Pancreas (tissue), 10 donors: ENCODE measurements at regions not wholly inside any gene's neighbourhood (a gene's known extent, or its start where the extent isn't known, plus 50 kb on each side); places are given as distances from the start of the nearest gene placed in this dataset.
"Not testable (repeated sequence)": the region's sequence is repeated elsewhere in the genome, so short reads cannot be mapped to it uniquely, and the experiment has no call there.

Experiments
- ATAC-seq, 4 donors: fragments of 200-7000 bp; cut with Tn5 transposase; one replicate each; pipeline versions ENCODE4 v1.8.0 to v1.9.1; 2020; ENCODE audit warnings: mild to moderate bottlenecking in 4 of 4, moderate library complexity in 4 of 4
- DNase-seq, 6 donors: peaks; one replicate each; pipeline ENCODE4 v3.0.0-alpha.2; 2020
- FAIRE-seq: peaks from 2 replicates; lab custom pipeline; 2012; peaks lifted over from hg19 to GRCh38; lab: Jason Lieb, UNC
- H3K27ac ChIP-seq, 4 donors: fragments of 200-600 bp; sonication (generic); 1 replicate in 3 of 4; 2 replicates in 1 of 4; pipeline versions ENCODE4 v1.5.0 to v1.8.0; 2020
- H3K27me3 ChIP-seq, 4 donors: fragments of 200-600 bp; one replicate each; pipeline ENCODE4 v1.8.0; 2021
- H3K36me3 ChIP-seq, 3 donors: fragments of 200-600 bp; sonication (generic) in 1 of 3; one replicate each; pipeline versions ENCODE4 v1.5.0 to v1.8.0; 2020 to 2021
- H3K4me1 ChIP-seq, 3 donors: fragments of 200-600 bp; one replicate each; pipeline ENCODE4 v1.8.0; 2021
- H3K4me3 ChIP-seq, 4 donors: fragments of 200-600 bp; sonication (generic) in 2 of 4; one replicate each; pipeline versions ENCODE4 v1.5.0 to v1.8.0; 2020 to 2021
- H3K9me3 ChIP-seq, 4 donors: fragments of 200-600 bp; one replicate each; pipeline ENCODE4 v1.8.0; 2021
- WGBS, 2 donors: extraction: QIAGEN DNeasy Blood & Tissue Kit; methylation state at CpG; one replicate each; pipeline ENCODE4 v1.1.7; 2013; 5-methylcytosine and 5-hydroxymethylcytosine counted together
- intact Hi-C, 3 donors: fragments of 100-400 bp; cut with DNase I; formaldehyde crosslinking; loops; one replicate each; pipeline versions ENCODE4 v1.11.1 to v1.14.2; 2022
- TF ChIP-seq, protein P1 (sequence below), 4 donors: fragments of 200-600 bp; sonication (generic) in 3 of 4; IDR thresholded peaks; one replicate each; pipeline versions ENCODE4 v1.5.0 to v1.8.0; 2021; ENCODE audit warnings: antibody characterized with exemption in 4 of 4
- donor health status: healthy with polysubstance abuse.
- donor health status: DM: no; HTN: no; CAD: no; lungs with moderate emphysema.
- donor health status: DM: no; HTN: no; CAD: no.
- donor health status: control.
- donor health status: control.
- donor health status: Bipolar disorder and iron deficiency.
- donor health status: DM: yes; HTN: yes; CAD: no.
- donor health status: DM: no; HTN: no; CAD: no.
- donor health status: DM: no; HTN: no; CAD: no.
- donor health status: DM: yes; HTN: yes; CAD: no.

GRCh38 chr1:197843401-197843800 lies 59.0 kb upstream of the C1orf53 start:
- H3K27ac ChIP-seq: no peak overlapping the region

DNA sequence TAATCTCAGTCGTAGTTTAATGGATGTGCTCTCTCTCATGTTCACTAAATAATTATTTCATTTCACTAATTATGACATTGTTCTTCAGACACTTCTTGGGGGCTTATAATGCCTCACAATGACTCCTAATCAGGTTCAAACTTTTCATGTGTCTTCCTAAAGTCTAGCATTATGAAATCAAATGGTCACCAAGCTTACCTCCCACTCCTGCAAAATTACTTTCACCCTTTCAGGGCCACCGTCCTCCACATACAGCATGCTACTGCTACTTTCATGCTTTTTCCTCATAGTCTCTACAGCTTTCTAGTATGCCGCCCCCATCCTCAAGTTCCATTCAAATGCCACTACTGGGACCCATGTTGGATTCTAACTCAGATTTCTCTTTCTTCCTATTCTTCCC lies 59.8 kb upstream of the C1orf53 start:
- no peaks in the 10 kb centered on the region for H3K27me3 ChIP-seq
- no peak for DNase-seq
- WGBS, 2 donors: 73 to 88% methylated on average over 3 of the region's 3 CpGs
- H3K4me1 ChIP-seq: no peaks in the 10 kb centered on the region
- H3K9me3 ChIP-seq: no peaks in the 10 kb centered on the region
- intact Hi-C loops: no loop called here
- no peak overlapping the region for H3K4me3 ChIP-seq
- H3K27ac ChIP-seq: no peak overlapping the region
- TF ChIP-seq, protein P1, sequence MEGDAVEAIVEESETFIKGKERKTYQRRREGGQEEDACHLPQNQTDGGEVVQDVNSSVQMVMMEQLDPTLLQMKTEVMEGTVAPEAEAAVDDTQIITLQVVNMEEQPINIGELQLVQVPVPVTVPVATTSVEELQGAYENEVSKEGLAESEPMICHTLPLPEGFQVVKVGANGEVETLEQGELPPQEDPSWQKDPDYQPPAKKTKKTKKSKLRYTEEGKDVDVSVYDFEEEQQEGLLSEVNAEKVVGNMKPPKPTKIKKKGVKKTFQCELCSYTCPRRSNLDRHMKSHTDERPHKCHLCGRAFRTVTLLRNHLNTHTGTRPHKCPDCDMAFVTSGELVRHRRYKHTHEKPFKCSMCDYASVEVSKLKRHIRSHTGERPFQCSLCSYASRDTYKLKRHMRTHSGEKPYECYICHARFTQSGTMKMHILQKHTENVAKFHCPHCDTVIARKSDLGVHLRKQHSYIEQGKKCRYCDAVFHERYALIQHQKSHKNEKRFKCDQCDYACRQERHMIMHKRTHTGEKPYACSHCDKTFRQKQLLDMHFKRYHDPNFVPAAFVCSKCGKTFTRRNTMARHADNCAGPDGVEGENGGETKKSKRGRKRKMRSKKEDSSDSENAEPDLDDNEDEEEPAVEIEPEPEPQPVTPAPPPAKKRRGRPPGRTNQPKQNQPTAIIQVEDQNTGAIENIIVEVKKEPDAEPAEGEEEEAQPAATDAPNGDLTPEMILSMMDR (IDR thresholded peaks at IDR 0.05): no peak
- no peaks in the 10 kb centered on the region for H3K36me3 ChIP-seq
- ATAC-seq: no peak
- no peak for FAIRE-seq

More at GRCh38 chr1:197843401-197843800, 59.0 kb upstream of the C1orf53 start:
- intact Hi-C loops: no loop called here
- H3K4me3 ChIP-seq: no peak overlapping the region
- H3K36me3 ChIP-seq: no peaks in the 10 kb centered on the region
- FAIRE-seq: no peak
- H3K9me3 ChIP-seq: no peaks in the 10 kb centered on the region
- TF ChIP-seq, protein P1 (IDR thresholded peaks at IDR 0.05): no peak
- ATAC-seq: no peak
- H3K4me1 ChIP-seq: no peaks in the 10 kb centered on the region
- H3K27me3 ChIP-seq: no peaks in the 10 kb centered on the region
- 78 to 96% methylated on average over 2 of the region's 2 CpGs for WGBS, 2 donors
- DNase-seq: no peak

DNA sequence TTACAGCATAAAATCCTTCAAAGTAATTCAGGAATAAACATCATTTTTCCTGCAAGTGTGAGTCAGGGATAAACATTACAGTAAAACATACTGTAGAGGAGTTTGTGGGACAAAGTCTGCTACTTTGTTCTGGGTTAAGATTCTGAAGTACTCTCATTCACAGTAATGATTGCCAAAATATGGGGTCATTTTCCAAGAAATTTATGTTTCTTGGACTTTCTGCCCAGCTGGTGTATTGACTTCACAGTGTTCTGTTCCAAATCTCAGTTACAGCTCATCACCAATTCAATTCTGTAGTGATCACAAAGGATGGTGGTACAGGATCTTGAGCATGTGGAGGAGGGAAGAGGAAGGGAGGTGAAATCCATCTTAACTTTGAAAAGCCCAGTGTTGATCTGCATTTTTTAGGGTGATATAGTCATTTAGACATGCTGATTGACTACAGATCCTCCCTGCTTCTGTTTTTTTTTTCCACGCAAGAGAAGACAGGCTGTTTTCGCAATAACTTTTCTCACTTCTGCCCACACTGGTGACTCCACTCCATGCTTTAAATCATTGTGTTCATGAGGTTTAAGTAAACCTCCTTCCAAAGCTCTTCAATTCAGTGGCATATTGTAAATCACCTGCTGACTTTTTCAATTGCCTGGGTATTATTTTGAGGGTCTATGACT lies 60.4 kb upstream of the C1orf53 start:
- ATAC-seq: no peak
- H3K36me3 ChIP-seq: no peaks in the 10 kb centered on the region
- FAIRE-seq: no peak
- no peaks in the 10 kb centered on the region for H3K27me3 ChIP-seq
- no peak overlapping the region for H3K27ac ChIP-seq
- H3K4me3 ChIP-seq: no peak overlapping the region
- TF ChIP-seq, protein P1 (IDR thresholded peaks at IDR 0.05): no peak
- 79 to 90% methylated on average over 2 of the region's 2 CpGs for WGBS, 2 donors
- no peaks in the 10 kb centered on the region for H3K4me1 ChIP-seq
- DNase-seq: no peak
- H3K9me3 ChIP-seq: no peaks in the 10 kb centered on the region
- intact Hi-C loops: no loop called here

GRCh38 chr1:197841158-197841557 lies 61.3 kb upstream of the C1orf53 start:
- no peaks in the 10 kb centered on the region for H3K36me3 ChIP-seq
- FAIRE-seq: no peak

GRCh38 chr1:197839786-197840185 lies 62.6 kb upstream of the C1orf53 start:
- 87% methylated on average over 3 of the region's 3 CpGs for WGBS, 2 donors
- H3K4me1 ChIP-seq, H3K4me3 ChIP-seq, H3K27me3 ChIP-seq, ATAC-seq, intact Hi-C loops, H3K27ac ChIP-seq, H3K36me3 ChIP-seq, FAIRE-seq, H3K9me3 ChIP-seq, DNase-seq: not testable (repeated sequence)

More at GRCh38 chr1:197841158-197841557, 61.3 kb upstream of the C1orf53 start:
- no peak for ATAC-seq
- Histone ChIP-seq H3K4me1 (no peaks in the 10 kb centered on the region), H3K27me3 (no peaks in the 10 kb centered on the region), H3K9me3 (no peaks in the 10 kb centered on the region), H3K27ac (no peak overlapping the region), H3K4me3 (no peak overlapping the region)
- WGBS, 2 donors: 76 to 91% methylated on average over 6 of the region's 6 CpGs
- TF ChIP-seq, protein P1 (IDR thresholded peaks at IDR 0.05): no peak
- no peak for DNase-seq
- intact Hi-C loops: no loop called here
